HG02938 (cell line): ENCODE measurements at regions not wholly inside any gene's neighbourhood (a gene's known extent, or its start where the extent isn't known, plus 50 kb on each side); places are given as distances from the start of the nearest gene placed in this dataset.

Source experiments
- ATAC-seq: cut with Tn5 transposase; IDR thresholded peaks from one replicate; pipeline ENCODE4 v1.9.1; 2021; ENCODE audit warnings: mild to moderate bottlenecking, moderate library complexity; ENCODE audit not compliant: unreplicated experiment

- no peak for ATAC-seq
These were observed 147.2 kb upstream of the COX10 start for GRCh38 chr17:13921841-13922776.

- no peak for ATAC-seq
These were observed 146.4 kb upstream of the COX10 start for GRCh38 chr17:13922885-13923284.

GRCh38 chr17:13925579-13925978 lies 143.7 kb upstream of the COX10 start:
- no peak for ATAC-seq

GRCh38 chr17:13931111-13931526 lies 138.2 kb upstream of the COX10 start:
- peak; percentile 61 for ATAC-seq

GRCh38 chr17:13931800-13932460 lies 137.4 kb upstream of the COX10 start:
- no peak for ATAC-seq

GRCh38 chr17:13933441-13934276 lies 135.6 kb upstream of the COX10 start:
- no peak for ATAC-seq

- ATAC-seq = no peak
These were observed 130.1 kb upstream of the COX10 start for GRCh38 chr17:13939222-13939621.

- ATAC-seq = no peak
These were observed 128.2 kb upstream of the COX10 start for GRCh38 chr17:13940858-13941665.

GRCh38 chr17:13941781-13942180 lies 127.5 kb upstream of the COX10 start:
- ATAC-seq = no peak

- ATAC-seq = no peak
These were observed 125.4 kb upstream of the COX10 start for GRCh38 chr17:13943909-13944308.

- no peak for ATAC-seq
These were observed 121.8 kb upstream of the COX10 start for GRCh38 chr17:13947499-13947898.

- ATAC-seq = no peak
These were observed 117.1 kb upstream of the COX10 start for GRCh38 chr17:13952009-13952750.

GRCh38 chr17:13953841-13954240 lies 115.5 kb upstream of the COX10 start:
- ATAC-seq = no peak

- no peak for ATAC-seq
These were observed 111.7 kb upstream of the COX10 start for GRCh38 chr17:13957636-13958035.

- ATAC-seq = no peak
These were observed 110.5 kb upstream of the COX10 start for GRCh38 chr17:13958773-13959172.

- no peak for ATAC-seq
These were observed 108.0 kb upstream of the COX10 start for GRCh38 chr17:13961265-13961664.

GRCh38 chr17:13962716-13963240 lies 106.5 kb upstream of the COX10 start:
- no peak for ATAC-seq

- ATAC-seq = no peak
These were observed 101.9 kb upstream of the COX10 start for GRCh38 chr17:13967416-13967815.

GRCh38 chr17:13970531-13970930 lies 98.8 kb upstream of the COX10 start:
- no peak for ATAC-seq
